ENCODE measurements at regions not wholly inside any gene's neighbourhood (a gene's known extent, or its start where the extent isn't known, plus 50 kb on each side); places are given as distances from the start of the nearest gene placed in this dataset.

DNA sequence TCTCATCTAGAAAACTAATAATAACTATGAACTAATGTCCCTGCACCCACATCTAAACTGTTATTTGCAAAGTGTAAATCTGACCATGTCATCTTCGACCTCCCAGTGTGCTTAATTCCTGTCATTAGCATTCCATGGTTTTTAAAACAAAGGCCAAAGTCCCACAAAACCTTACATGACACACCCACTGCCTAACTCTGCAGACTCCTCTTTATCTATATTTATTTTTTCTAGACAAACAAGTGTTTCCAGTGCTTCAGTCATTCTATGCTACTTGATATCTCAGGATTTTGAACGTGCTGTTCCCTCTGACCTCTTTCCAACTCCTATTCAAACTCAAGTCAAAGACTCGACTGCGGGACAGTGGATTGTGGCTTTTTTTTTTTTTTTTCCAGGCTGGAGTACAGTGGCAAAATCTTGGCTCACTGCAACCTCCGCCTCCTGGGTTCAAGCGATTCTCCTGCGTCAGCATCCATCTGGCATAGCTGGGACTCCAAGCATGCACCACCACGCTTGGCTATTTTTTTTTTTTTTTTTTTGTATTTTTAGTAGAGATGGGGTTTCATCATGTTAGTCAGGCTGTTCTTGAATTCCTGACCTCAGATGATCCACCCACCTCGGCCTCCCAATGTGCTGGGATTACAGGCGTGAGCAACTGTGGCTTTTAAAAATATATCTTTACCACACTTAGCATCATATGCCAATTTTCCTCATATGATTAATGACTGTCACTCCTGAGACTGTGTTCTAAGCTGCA is 1511.0 kb downstream of the ARAP2 start:
- no peak overlapping the region for H3K9ac ChIP-seq (ENCODE audit: low read depth, low read length)
- H3K27me3 ChIP-seq (ENCODE audit: control insufficient read depth, insufficient read depth, low read length): no peaks in the 10 kb centered on the region
- H3K4me3 ChIP-seq (ENCODE audit: low read length): no peak overlapping the region
- H3K36me3 ChIP-seq (ENCODE audit: insufficient read depth, low read length): no peaks in the 10 kb centered on the region
- no peaks in the 10 kb centered on the region for H3K4me1 ChIP-seq (ENCODE audit: control insufficient read depth, insufficient read depth, low read length)
- H3K4me2 ChIP-seq (ENCODE audit: low read length): no peak overlapping the region
- H3K9me3 ChIP-seq (replicated peaks; ENCODE audit: low read length): peaks cover 4% of the 10 kb centered on the region

DNA sequence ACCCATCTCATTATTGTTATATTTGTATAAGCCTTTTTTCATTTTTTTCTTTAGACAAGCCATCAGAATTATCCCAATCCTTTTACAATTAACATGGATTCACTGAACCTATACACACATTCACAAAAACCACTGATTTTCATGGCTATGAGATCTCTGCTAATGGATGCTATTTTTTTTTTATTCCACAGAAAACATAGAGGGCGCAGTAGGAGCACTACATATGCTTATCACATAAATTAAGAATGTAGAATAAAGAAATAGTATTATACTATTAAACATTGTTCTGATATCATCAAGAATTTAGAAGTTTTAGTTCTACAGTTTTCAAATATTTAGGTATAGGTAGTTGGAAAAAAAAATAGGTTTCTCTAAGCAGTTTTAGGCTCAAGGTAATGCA is 1477.4 kb downstream of the ARAP2 start:
- Histone ChIP-seq H3K4me3 (ENCODE audit: low read length) (no peak overlapping the region), H3K9ac (ENCODE audit: low read depth, low read length) (no peak overlapping the region), H3K27me3 (ENCODE audit: control insufficient read depth, insufficient read depth, low read length) (no peaks in the 10 kb centered on the region), H3K36me3 (ENCODE audit: insufficient read depth, low read length) (no peaks in the 10 kb centered on the region), H3K9me3 (replicated peaks; ENCODE audit: low read length) (peaks cover 4% of the 10 kb centered on the region), H3K4me1 (ENCODE audit: control insufficient read depth, insufficient read depth, low read length) (no peaks in the 10 kb centered on the region), H3K4me2 (ENCODE audit: low read length) (no peak overlapping the region)

GRCh38 chr4:34767407-34767806 is 1476.9 kb downstream of the ARAP2 start:
- H3K4me1 ChIP-seq (ENCODE audit: control insufficient read depth, insufficient read depth, low read length): no peaks in the 10 kb centered on the region
- H3K4me3 ChIP-seq (ENCODE audit: low read length): no peak overlapping the region
- H3K36me3 ChIP-seq (ENCODE audit: insufficient read depth, low read length): no peaks in the 10 kb centered on the region
- H3K9ac ChIP-seq (ENCODE audit: low read depth, low read length): no peak overlapping the region
- no peak overlapping the region for H3K4me2 ChIP-seq (ENCODE audit: low read length)
- H3K27me3 ChIP-seq (ENCODE audit: control insufficient read depth, insufficient read depth, low read length): no peaks in the 10 kb centered on the region
- peaks cover 4% of the 10 kb centered on the region for H3K9me3 ChIP-seq (replicated peaks; ENCODE audit: low read length)

- no peak overlapping the region for H3K9ac ChIP-seq (ENCODE audit: low read depth, low read length)
- H3K4me1 ChIP-seq (ENCODE audit: control insufficient read depth, insufficient read depth, low read length): no peaks in the 10 kb centered on the region
- H3K4me3 ChIP-seq (ENCODE audit: low read length): no peak overlapping the region
- H3K4me2 ChIP-seq (ENCODE audit: low read length): no peak overlapping the region
- peaks cover 3% of the 10 kb centered on the region for H3K9me3 ChIP-seq (replicated peaks; ENCODE audit: low read length)
- no peaks in the 10 kb centered on the region for H3K27me3 ChIP-seq (ENCODE audit: control insufficient read depth, insufficient read depth, low read length)
- H3K36me3 ChIP-seq (ENCODE audit: insufficient read depth, low read length): no peaks in the 10 kb centered on the region
These were observed 1472.7 kb downstream of the ARAP2 start for GRCh38 chr4:34771632-34772031.

DNA sequence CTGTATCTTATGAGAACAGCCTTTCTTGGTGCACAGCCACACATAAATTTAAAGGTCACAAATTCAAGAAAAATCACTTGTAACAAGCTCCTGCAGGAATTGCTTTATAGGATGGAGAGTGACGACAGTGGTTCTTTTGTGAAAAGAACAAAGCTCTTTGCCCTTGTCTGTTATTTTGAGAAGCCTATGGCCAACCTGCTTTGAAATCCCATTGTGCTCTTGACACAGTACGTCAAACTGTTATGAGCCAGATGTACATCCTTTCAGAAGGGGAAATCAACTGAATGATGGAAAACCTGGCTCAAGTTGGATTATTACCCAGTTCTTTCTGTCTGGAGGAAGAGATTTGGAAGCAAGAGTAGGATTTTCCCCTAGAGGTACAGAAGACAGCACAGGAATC is 1454.2 kb downstream of the ARAP2 start:
- Histone ChIP-seq H3K4me3 (ENCODE audit: low read length) (no peak overlapping the region), H3K36me3 (ENCODE audit: insufficient read depth, low read length) (no peaks in the 10 kb centered on the region), H3K9ac (ENCODE audit: low read depth, low read length) (no peak overlapping the region), H3K9me3 (replicated peaks; ENCODE audit: low read length) (peaks cover 3% of the 10 kb centered on the region), H3K27me3 (ENCODE audit: control insufficient read depth, insufficient read depth, low read length) (no peaks in the 10 kb centered on the region), H3K4me2 (ENCODE audit: low read length) (no peak overlapping the region), H3K4me1 (ENCODE audit: control insufficient read depth, insufficient read depth, low read length) (no peaks in the 10 kb centered on the region)

DNA sequence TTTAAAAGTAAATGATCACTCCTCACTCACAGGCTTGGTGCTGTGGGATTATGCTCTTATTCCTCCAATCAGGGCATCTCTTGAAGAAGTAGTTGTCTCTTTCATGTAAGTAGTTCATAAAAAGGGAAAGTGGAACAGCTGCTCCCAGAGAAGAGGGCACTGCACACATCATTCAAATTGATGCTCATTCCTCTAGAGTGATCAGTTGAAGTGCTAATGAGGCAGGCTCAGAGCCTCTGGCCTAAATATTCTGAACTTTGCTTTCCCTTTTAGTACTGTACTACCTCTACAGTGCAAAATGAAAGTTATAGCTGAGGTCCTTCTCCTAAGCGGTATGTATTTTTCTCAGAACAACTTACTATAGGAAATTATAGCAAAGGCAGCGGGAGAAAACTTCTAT is 1453.1 kb downstream of the ARAP2 start:
- Histone ChIP-seq H3K36me3 (ENCODE audit: insufficient read depth, low read length) (no peaks in the 10 kb centered on the region), H3K27me3 (ENCODE audit: control insufficient read depth, insufficient read depth, low read length) (no peaks in the 10 kb centered on the region), H3K9ac (ENCODE audit: low read depth, low read length) (no peak overlapping the region), H3K9me3 (replicated peaks; ENCODE audit: low read length) (peaks cover 3% of the 10 kb centered on the region), H3K4me2 (ENCODE audit: low read length) (no peak overlapping the region), H3K4me1 (ENCODE audit: control insufficient read depth, insufficient read depth, low read length) (no peaks in the 10 kb centered on the region), H3K4me3 (ENCODE audit: low read length) (no peak overlapping the region)

DNA sequence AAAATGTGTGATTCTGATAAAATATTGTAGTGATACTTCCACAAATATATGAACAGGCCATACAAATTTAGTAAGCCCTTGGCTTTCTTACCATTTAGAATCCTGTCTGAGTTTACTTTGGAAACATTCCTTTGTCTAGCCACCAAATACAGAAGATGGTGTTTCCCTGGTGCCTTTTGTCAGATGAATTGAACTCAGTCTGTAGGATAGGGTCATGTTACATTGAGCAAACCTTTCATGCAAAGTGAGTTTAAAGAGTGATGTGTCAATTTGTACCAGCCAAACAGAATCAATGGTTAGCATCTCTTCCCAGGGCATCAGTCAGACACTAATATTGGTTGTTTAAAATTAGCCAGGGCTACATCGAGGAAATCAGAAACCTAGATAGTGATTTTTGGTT is 1443.4 kb downstream of the ARAP2 start:
- Histone ChIP-seq H3K9ac (ENCODE audit: low read depth, low read length) (no peak overlapping the region), H3K4me1 (ENCODE audit: control insufficient read depth, insufficient read depth, low read length) (no peaks in the 10 kb centered on the region), H3K4me2 (ENCODE audit: low read length) (no peak overlapping the region), H3K9me3 (replicated peaks; ENCODE audit: low read length) (peaks cover 2% of the 10 kb centered on the region), H3K36me3 (ENCODE audit: insufficient read depth, low read length) (no peaks in the 10 kb centered on the region), H3K27me3 (ENCODE audit: control insufficient read depth, insufficient read depth, low read length) (no peaks in the 10 kb centered on the region), H3K4me3 (ENCODE audit: low read length) (no peak overlapping the region)

DNA sequence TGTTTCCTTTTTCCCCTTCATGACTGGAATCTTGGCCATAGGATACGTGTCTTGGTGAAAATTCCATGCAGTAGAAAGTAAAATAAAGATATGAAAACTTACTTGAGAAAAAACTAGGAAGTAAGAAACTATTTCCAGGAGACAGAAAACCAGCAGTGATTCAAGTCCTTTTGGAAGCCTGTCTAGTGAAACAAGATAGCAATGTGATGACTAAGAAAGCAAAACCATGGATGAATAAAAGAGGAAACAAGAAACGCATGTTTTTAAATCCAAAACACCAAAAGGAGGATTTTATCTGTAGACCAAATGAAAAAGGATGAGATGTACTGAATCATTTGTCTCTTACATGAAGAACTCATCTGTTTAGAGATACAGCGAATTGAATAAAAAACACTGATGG is 1430.0 kb downstream of the ARAP2 start:
- H3K36me3 ChIP-seq (ENCODE audit: insufficient read depth, low read length): no peaks in the 10 kb centered on the region
- no peak overlapping the region for H3K4me2 ChIP-seq (ENCODE audit: low read length)
- no peaks in the 10 kb centered on the region for H3K4me1 ChIP-seq (ENCODE audit: control insufficient read depth, insufficient read depth, low read length)
- H3K27me3 ChIP-seq (ENCODE audit: control insufficient read depth, insufficient read depth, low read length): no peaks in the 10 kb centered on the region
- H3K9ac ChIP-seq (ENCODE audit: low read depth, low read length): no peak overlapping the region
- peaks cover 11% of the 10 kb centered on the region for H3K9me3 ChIP-seq (replicated peaks; ENCODE audit: low read length)
- H3K4me3 ChIP-seq (ENCODE audit: low read length): no peak overlapping the region

- Histone ChIP-seq H3K27me3 (ENCODE audit: control insufficient read depth, insufficient read depth, low read length) (no peaks in the 10 kb centered on the region), H3K4me3 (ENCODE audit: low read length) (no peak overlapping the region), H3K4me2 (ENCODE audit: low read length) (no peak overlapping the region), H3K4me1 (ENCODE audit: control insufficient read depth, insufficient read depth, low read length) (no peaks in the 10 kb centered on the region), H3K36me3 (ENCODE audit: insufficient read depth, low read length) (no peaks in the 10 kb centered on the region), H3K9ac (ENCODE audit: low read depth, low read length) (no peak overlapping the region), H3K9me3 (replicated peaks; ENCODE audit: low read length) (peaks cover under 1% of the 10 kb centered on the region)
These were observed 1419.8 kb downstream of the ARAP2 start for GRCh38 chr4:34824515-34824914.

- Histone ChIP-seq H3K36me3 (ENCODE audit: insufficient read depth, low read length) (no peaks in the 10 kb centered on the region), H3K4me1 (ENCODE audit: control insufficient read depth, insufficient read depth, low read length) (no peaks in the 10 kb centered on the region), H3K27me3 (ENCODE audit: control insufficient read depth, insufficient read depth, low read length) (no peaks in the 10 kb centered on the region), H3K4me2 (ENCODE audit: low read length) (no peak overlapping the region), H3K9me3 (replicated peaks; ENCODE audit: low read length) (no peaks in the 10 kb centered on the region), H3K9ac (ENCODE audit: low read depth, low read length) (no peak overlapping the region), H3K4me3 (ENCODE audit: low read length) (no peak overlapping the region)
These were observed 1417.7 kb downstream of the ARAP2 start for GRCh38 chr4:34826660-34827059.

- Histone ChIP-seq H3K27me3 (ENCODE audit: control insufficient read depth, insufficient read depth, low read length) (no peaks in the 10 kb centered on the region), H3K4me2 (ENCODE audit: low read length) (no peak overlapping the region), H3K9ac (ENCODE audit: low read depth, low read length) (no peak overlapping the region), H3K9me3 (replicated peaks; ENCODE audit: low read length) (peaks cover 6% of the 10 kb centered on the region), H3K4me3 (ENCODE audit: low read length) (no peak overlapping the region), H3K36me3 (ENCODE audit: insufficient read depth, low read length) (no peaks in the 10 kb centered on the region), H3K4me1 (ENCODE audit: control insufficient read depth, insufficient read depth, low read length) (no peaks in the 10 kb centered on the region)
These were observed 1398.4 kb downstream of the ARAP2 start for GRCh38 chr4:34845926-34846325.

DNA sequence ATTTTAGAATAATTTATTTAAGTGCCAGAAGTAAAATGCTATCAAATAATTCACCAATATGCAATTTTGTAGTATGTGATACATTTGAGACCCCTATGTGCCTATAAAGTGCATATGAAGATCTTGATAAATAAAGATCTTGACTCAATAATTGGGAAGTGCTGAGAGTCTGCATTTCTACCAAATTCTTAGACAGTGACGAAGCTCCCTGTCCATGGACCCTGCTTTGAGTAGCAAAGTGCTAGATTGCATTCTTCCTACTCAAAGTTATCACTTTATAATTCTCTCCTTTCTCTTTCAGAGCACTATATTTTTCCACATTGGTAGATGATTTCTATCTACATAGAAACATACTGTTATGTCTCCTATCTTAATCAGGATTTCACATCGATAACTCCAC is 1393.9 kb downstream of the ARAP2 start:
- Histone ChIP-seq H3K4me3 (ENCODE audit: low read length) (no peak overlapping the region), H3K9ac (ENCODE audit: low read depth, low read length) (no peak overlapping the region), H3K4me2 (ENCODE audit: low read length) (no peak overlapping the region), H3K4me1 (ENCODE audit: control insufficient read depth, insufficient read depth, low read length) (no peaks in the 10 kb centered on the region), H3K36me3 (ENCODE audit: insufficient read depth, low read length) (no peaks in the 10 kb centered on the region), H3K9me3 (replicated peaks; ENCODE audit: low read length) (peaks cover 8% of the 10 kb centered on the region), H3K27me3 (ENCODE audit: control insufficient read depth, insufficient read depth, low read length) (no peaks in the 10 kb centered on the region)
